Ovary (tissue), 7 donors: ENCODE measurements at regions not wholly inside any gene's neighbourhood (a gene's known extent, or its start where the extent isn't known, plus 50 kb on each side); places are given as distances from the start of the nearest gene placed in this dataset.

ENCODE experiments used
- DNase-seq, 5 donors: peaks; one replicate each; pipeline ENCODE4 v3.0.0-alpha.2; 2019 to 2020
- H3K27ac ChIP-seq, 2 donors: fragments of 200-600 bp; one replicate each; pipeline versions ENCODE4 v1.5.1 to v1.8.0; 2019 to 2022
- H3K27me3 ChIP-seq: fragments of 200-600 bp; one replicate; pipeline ENCODE4 v1.8.0; 2022
- H3K36me3 ChIP-seq: fragments of 200-600 bp; sonication (generic); one replicate; pipeline ENCODE4 v1.5.1; 2019
- H3K4me1 ChIP-seq: one replicate; pipeline ENCODE4 v1.8.1; 2013; ENCODE audit warnings: mild to moderate bottlenecking, moderate library complexity; ENCODE audit not compliant: insufficient read depth
- H3K4me3 ChIP-seq: fragments of 200-600 bp; sonication (generic); one replicate; pipeline ENCODE4 v1.5.1; 2017
- H3K9me3 ChIP-seq, 2 donors: fragments of 200-600 bp in 1 of 2; sonication (generic) in 1 of 2; one replicate each; pipeline versions ENCODE4 v1.5.1 to v1.8.1; 2013 to 2019; ENCODE audit warnings: mild to moderate bottlenecking in 1 of 2, moderate library complexity in 1 of 2
- EP300 ChIP-seq: sonication (generic); formaldehyde crosslinking; IDR thresholded peaks from one replicate; pipeline ENCODE4 v1.6.1; 2017; ENCODE audit warnings: antibody characterized with exemption
- POLR2A ChIP-seq: fragments of 450-650 bp; IDR thresholded peaks from one replicate; pipeline ENCODE4 v1.6.1; 2017; ENCODE audit warnings: antibody characterized with exemption, mild to moderate bottlenecking, moderate library complexity
- WGBS, 3 donors: extraction: QIAGEN DNeasy Blood & Tissue Kit in 1 of 3; methylation state at CpG; one replicate each; pipeline versions ENCODE4 v1.1.5 to v1.1.7; 2013 to 2017; 5-methylcytosine and 5-hydroxymethylcytosine counted together
- intact Hi-C, 4 donors: fragments of 100-400 bp; cut with DNase I; formaldehyde crosslinking; loops; one replicate each; pipeline versions ENCODE4 v1.11.0 to v1.15.1; 2022 to 2023
- TF ChIP-seq, protein P1 (sequence below), 3 donors: fragments of 450-650 bp in 2 of 3; fragments of 200-600 bp in 1 of 3; IDR thresholded peaks; one replicate each; pipeline versions ENCODE4 v1.5.1 to v1.8.0; 2016 to 2022; ENCODE audit warnings: antibody characterized with exemption in 3 of 3, mild to moderate bottlenecking in 1 of 3
- donor health status: DM: no; HTN: no; CAD: no; lungs with moderate emphysema.
- donor health status: DM: no; HTN: no; CAD: no.
- donor health status: Bipolar disorder and iron deficiency.
- donor health status: DM: no; HTN: no; CAD: no.
- donor health status: DM: yes; HTN: yes; CAD: no.

DNA sequence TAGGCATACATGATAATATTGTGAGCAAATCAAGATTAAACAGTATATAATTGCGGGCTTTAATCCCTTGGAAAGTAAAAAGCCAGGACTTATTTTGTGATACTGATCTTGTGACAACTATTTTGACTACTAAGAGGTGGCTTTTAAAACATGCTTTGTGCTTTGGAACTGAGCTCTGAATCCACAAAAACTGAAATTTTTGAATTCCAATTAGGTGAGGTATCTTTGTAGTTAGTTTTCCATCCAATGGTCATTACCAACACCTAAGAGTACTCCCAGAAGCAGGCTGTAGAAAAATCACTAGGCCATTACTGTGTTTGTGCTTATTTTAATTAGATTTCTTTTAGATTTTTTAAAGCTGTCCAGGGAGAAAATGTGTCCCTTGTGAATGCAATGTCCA, 559.5 kb upstream of the WWC1 start:
- intact Hi-C loops, result no loop called here
- no peaks in the 10 kb centered on the region for H3K4me1 ChIP-seq
- H3K27ac ChIP-seq, result no peak overlapping the region
- no peaks in the 10 kb centered on the region for H3K36me3 ChIP-seq
- H3K27me3 ChIP-seq, result no peaks in the 10 kb centered on the region
- no peaks in the 10 kb centered on the region for H3K9me3 ChIP-seq
- whole genome bisulfite sequencing, 3 donors, result 95 to 98% (median 97%) methylated on average over 1 of the region's 1 CpG
- H3K4me3 ChIP-seq, result no peak overlapping the region
- TF ChIP-seq EP300 (no peak), POLR2A (no peak)
- TF ChIP-seq, protein P1, sequence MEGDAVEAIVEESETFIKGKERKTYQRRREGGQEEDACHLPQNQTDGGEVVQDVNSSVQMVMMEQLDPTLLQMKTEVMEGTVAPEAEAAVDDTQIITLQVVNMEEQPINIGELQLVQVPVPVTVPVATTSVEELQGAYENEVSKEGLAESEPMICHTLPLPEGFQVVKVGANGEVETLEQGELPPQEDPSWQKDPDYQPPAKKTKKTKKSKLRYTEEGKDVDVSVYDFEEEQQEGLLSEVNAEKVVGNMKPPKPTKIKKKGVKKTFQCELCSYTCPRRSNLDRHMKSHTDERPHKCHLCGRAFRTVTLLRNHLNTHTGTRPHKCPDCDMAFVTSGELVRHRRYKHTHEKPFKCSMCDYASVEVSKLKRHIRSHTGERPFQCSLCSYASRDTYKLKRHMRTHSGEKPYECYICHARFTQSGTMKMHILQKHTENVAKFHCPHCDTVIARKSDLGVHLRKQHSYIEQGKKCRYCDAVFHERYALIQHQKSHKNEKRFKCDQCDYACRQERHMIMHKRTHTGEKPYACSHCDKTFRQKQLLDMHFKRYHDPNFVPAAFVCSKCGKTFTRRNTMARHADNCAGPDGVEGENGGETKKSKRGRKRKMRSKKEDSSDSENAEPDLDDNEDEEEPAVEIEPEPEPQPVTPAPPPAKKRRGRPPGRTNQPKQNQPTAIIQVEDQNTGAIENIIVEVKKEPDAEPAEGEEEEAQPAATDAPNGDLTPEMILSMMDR (IDR thresholded peaks at IDR 0.05), result no peak
- DNase-seq, result no peak

DNA sequence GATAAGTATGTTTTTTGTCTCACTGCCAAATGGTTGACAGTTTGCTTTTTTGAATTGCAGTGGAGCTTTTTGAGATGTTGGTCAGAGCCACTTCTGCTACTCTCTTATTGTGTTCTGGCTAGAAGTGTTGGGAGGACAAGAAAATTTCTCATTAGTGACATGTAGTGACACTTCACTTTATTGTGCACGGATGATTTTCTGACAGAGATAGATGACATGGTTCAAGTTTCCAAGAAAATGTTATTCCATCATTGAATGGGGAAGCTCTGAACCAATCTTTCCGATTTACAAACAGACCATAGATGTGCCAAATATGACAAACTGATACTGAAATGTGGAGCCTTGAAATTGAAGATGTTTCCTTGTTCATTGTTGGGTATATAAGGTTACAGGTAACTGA, 558.9 kb upstream of the WWC1 start:
- no peak overlapping the region for H3K27ac ChIP-seq
- intact Hi-C loops, result no loop called here
- no peaks in the 10 kb centered on the region for H3K9me3 ChIP-seq
- H3K4me1 ChIP-seq, result no peaks in the 10 kb centered on the region
- H3K27me3 ChIP-seq, result no peaks in the 10 kb centered on the region
- no peak for DNase-seq
- no peak overlapping the region for H3K4me3 ChIP-seq
- TF ChIP-seq EP300, result no peak
- TF ChIP-seq, protein P1 (IDR thresholded peaks at IDR 0.05), result no peak
- TF ChIP-seq POLR2A, result no peak
- H3K36me3 ChIP-seq, result no peaks in the 10 kb centered on the region
- WGBS, 3 donors, result 80 to 86% (median 83%) methylated on average over 2 of the region's 2 CpGs

DNA sequence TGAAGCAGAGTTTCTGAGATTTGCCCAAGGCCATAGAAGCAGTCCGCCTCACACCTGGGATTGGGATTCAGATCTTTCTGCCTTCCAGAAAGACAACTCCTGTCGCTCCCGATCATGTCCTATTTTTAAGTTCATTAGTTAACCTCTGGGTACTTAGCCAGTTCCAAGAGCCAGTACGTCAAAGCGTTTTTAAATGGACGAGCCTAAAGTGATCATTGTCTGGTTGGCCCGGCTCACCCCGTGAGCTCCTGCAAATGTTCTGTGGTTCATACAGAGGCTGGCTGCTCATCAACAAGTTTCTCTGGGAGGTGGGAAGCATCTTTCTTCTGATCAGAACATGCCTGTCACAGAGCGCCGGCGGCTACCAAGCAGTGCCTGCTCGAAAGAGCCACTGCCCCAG, 554.5 kb upstream of the WWC1 start:
- H3K4me1 ChIP-seq, result no peaks in the 10 kb centered on the region
- intact Hi-C loops, result no loop called here
- no peak overlapping the region for H3K4me3 ChIP-seq
- H3K9me3 ChIP-seq, result no peaks in the 10 kb centered on the region
- DNase-seq, result no peak
- H3K36me3 ChIP-seq, result no peaks in the 10 kb centered on the region
- no peak for TF ChIP-seq POLR2A
- no peak for TF ChIP-seq EP300
- TF ChIP-seq, protein P1 (IDR thresholded peaks at IDR 0.05), result no peak
- H3K27me3 ChIP-seq, result no peaks in the 10 kb centered on the region
- H3K27ac ChIP-seq, result no peak overlapping the region
- 62 to 80% (median 68%) methylated on average over 12 of the region's 12 CpGs for WGBS, 3 donors

DNA sequence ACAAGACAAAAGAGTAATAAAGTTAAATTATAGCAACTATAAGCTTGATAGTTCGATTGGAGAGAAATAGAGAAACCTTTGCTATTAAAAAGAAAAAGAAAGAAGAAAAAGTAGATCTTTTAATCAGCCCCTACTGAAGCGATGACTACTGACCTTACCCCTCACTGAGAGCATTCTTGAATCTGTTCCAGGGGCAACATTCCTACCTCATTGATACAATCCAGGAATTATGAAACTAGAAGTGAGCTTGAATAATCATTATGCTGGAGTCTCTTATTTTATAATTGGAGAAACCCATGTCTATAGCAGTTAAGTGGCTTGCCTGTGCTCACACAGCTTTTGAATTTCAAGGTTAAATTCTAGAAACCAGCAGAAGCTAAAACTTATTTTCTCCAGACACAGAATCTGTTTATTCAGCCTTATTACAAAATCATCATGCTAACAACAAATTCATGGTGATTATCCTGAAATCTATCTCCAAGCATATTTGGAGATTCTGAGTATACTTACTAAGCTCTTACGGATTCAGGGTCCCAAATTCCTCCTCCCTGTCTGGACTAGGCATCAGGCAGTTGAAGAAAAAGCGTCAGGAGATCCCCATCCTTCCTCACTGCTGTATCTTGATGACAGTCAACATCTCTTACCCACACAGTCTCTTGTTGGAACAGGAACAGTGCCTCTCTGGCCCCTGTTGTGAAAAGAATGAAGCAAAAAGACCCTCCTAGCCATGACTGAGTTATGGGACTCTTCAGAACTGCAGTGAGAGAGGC, 547.6 kb upstream of the WWC1 start:
- 47 to 62% (median 58%) methylated on average over 4 of the region's 4 CpGs for WGBS, 3 donors
- no peaks in the 10 kb centered on the region for H3K27me3 ChIP-seq
- TF ChIP-seq, protein P1 (IDR thresholded peaks at IDR 0.05), result no peak
- TF ChIP-seq EP300, result no peak
- TF ChIP-seq POLR2A, result no peak
- no peaks in the 10 kb centered on the region for H3K9me3 ChIP-seq
- H3K4me1 ChIP-seq, result no peaks in the 10 kb centered on the region
- DNase-seq, result no peak
- no peaks in the 10 kb centered on the region for H3K36me3 ChIP-seq
- intact Hi-C loops, result no loop called here
- no peak overlapping the region for H3K27ac ChIP-seq
- no peak overlapping the region for H3K4me3 ChIP-seq
